Bone marrow (tissue), 2 donors: ENCODE measurements at regions not wholly inside any gene's neighbourhood (a gene's known extent, or its start where the extent isn't known, plus 50 kb on each side); places are given as distances from the start of the nearest gene placed in this dataset.
"Not testable (repeated sequence)": the region's sequence is repeated elsewhere in the genome, so short reads cannot be mapped to it uniquely, and the experiment has no call there.

Experiments
- DNase-seq, 2 donors: peaks; one replicate each; lab custom pipeline; 2025; lab: John Stamatoyannopoulos, UW

- DNase-seq = no peak
Measured at GRCh38 chr5:23977997-23978396, 470.6 kb downstream of the PRDM9 start.

GRCh38 chr5:23991406-23991805, 484.0 kb downstream of the PRDM9 start:
- no peak for DNase-seq

- no peak for DNase-seq
Measured at GRCh38 chr5:23994581-23995370, 487.4 kb downstream of the PRDM9 start.

GRCh38 chr5:23996525-23996924, 489.1 kb downstream of the PRDM9 start:
- no peak for DNase-seq

GRCh38 chr5:24005384-24005783, 498.0 kb downstream of the PRDM9 start:
- DNase-seq = no peak

GRCh38 chr5:24017710-24018109, 510.3 kb downstream of the PRDM9 start:
- not testable (repeated sequence) for DNase-seq

GRCh38 chr5:24026288-24026687, 518.9 kb downstream of the PRDM9 start:
- DNase-seq = no peak

- no peak for DNase-seq
Measured at GRCh38 chr5:24042688-24043087, 535.3 kb downstream of the PRDM9 start.

GRCh38 chr5:24045046-24045445, 537.6 kb downstream of the PRDM9 start:
- no peak for DNase-seq

GRCh38 chr5:24053737-24054136, 546.3 kb downstream of the PRDM9 start:
- no peak for DNase-seq

GRCh38 chr5:24059006-24059405, 551.6 kb downstream of the PRDM9 start:
- DNase-seq = no peak

- no peak for DNase-seq
Measured at GRCh38 chr5:24059716-24060115, 552.3 kb downstream of the PRDM9 start.

GRCh38 chr5:24065779-24066178, 558.4 kb downstream of the PRDM9 start:
- no peak for DNase-seq

- DNase-seq = no peak
Measured at GRCh38 chr5:24067208-24067607, 559.8 kb downstream of the PRDM9 start.

GRCh38 chr5:24068524-24068923, 561.1 kb downstream of the PRDM9 start:
- no peak for DNase-seq

GRCh38 chr5:24073107-24073506, 565.7 kb downstream of the PRDM9 start:
- no peak for DNase-seq

- no peak for DNase-seq
Measured at GRCh38 chr5:24080046-24080445, 564.7 kb downstream of the CDH10 start.

- no peak for DNase-seq
Measured at GRCh38 chr5:24094081-24094679, 550.6 kb downstream of the CDH10 start.

GRCh38 chr5:24102010-24102409, 542.8 kb downstream of the CDH10 start:
- no peak for DNase-seq

- no peak for DNase-seq
Measured at GRCh38 chr5:24103451-24104023, 541.2 kb downstream of the CDH10 start.

- no peak for DNase-seq
Measured at GRCh38 chr5:24110004-24110615, 534.7 kb downstream of the CDH10 start.

GRCh38 chr5:24112420-24112819, 532.4 kb downstream of the CDH10 start:
- DNase-seq = no peak

- DNase-seq = no peak
Measured at GRCh38 chr5:24118351-24118750, 526.4 kb downstream of the CDH10 start.
